ENCODE measurements at regions not wholly inside any gene's neighbourhood (a gene's known extent, or its start where the extent isn't known, plus 50 kb on each side); places are given as distances from the start of the nearest gene placed in this dataset.
"Not testable (repeated sequence)": the region's sequence is repeated elsewhere in the genome, so short reads cannot be mapped to it uniquely, and the experiment has no call there.

DNA sequence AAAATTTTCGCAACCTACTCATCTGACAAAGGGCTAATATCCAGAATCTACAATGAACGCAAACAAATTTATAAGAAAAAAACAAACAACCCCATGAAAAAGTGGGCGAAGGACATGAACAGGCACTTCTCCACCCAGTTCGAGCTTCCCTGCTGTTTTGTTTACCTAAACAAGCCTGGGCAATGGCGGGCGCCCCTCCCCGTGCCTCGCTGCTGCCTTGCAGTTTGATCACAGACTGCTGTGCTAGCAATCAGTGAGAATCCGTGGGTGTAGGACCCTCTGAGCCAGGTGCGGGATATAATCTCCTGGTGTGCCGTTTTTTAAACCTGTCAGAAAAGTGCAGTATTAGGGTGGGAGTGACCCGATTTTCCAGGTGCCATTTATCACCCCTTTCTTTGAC lies 111.4 kb upstream of the UBQLN2 start:
- TF ChIP-seq, protein P1, sequence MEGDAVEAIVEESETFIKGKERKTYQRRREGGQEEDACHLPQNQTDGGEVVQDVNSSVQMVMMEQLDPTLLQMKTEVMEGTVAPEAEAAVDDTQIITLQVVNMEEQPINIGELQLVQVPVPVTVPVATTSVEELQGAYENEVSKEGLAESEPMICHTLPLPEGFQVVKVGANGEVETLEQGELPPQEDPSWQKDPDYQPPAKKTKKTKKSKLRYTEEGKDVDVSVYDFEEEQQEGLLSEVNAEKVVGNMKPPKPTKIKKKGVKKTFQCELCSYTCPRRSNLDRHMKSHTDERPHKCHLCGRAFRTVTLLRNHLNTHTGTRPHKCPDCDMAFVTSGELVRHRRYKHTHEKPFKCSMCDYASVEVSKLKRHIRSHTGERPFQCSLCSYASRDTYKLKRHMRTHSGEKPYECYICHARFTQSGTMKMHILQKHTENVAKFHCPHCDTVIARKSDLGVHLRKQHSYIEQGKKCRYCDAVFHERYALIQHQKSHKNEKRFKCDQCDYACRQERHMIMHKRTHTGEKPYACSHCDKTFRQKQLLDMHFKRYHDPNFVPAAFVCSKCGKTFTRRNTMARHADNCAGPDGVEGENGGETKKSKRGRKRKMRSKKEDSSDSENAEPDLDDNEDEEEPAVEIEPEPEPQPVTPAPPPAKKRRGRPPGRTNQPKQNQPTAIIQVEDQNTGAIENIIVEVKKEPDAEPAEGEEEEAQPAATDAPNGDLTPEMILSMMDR (IDR thresholded peaks at IDR 0.05 in 8 of 11, conservative IDR thresholded peaks at IDR 0.05 in 3 of 11), result not testable (repeated sequence)
- TF ChIP-seq POLR2A (IDR thresholded peaks at IDR 0.05), result not testable (repeated sequence)

Data from spleen (tissue), 7 donors.